GM18520 (cell line): ENCODE measurements at regions not wholly inside any gene's neighbourhood (a gene's known extent, or its start where the extent isn't known, plus 50 kb on each side); places are given as distances from the start of the nearest gene placed in this dataset.
A peak's percentile ranks its signal among the peaks of the same experiment; 100 is the strongest.
"Not testable (repeated sequence)": the region's sequence is repeated elsewhere in the genome, so short reads cannot be mapped to it uniquely, and the experiment has no call there.

Experiments
- ATAC-seq: cut with Tn5 transposase; IDR thresholded peaks from one replicate; pipeline ENCODE4 v1.9.1; 2021; ENCODE audit not compliant: unreplicated experiment

GRCh38 chr4:12956026-12956425 is 528.1 kb downstream of the RAB28 start:
- ATAC-seq = no peak

DNA sequence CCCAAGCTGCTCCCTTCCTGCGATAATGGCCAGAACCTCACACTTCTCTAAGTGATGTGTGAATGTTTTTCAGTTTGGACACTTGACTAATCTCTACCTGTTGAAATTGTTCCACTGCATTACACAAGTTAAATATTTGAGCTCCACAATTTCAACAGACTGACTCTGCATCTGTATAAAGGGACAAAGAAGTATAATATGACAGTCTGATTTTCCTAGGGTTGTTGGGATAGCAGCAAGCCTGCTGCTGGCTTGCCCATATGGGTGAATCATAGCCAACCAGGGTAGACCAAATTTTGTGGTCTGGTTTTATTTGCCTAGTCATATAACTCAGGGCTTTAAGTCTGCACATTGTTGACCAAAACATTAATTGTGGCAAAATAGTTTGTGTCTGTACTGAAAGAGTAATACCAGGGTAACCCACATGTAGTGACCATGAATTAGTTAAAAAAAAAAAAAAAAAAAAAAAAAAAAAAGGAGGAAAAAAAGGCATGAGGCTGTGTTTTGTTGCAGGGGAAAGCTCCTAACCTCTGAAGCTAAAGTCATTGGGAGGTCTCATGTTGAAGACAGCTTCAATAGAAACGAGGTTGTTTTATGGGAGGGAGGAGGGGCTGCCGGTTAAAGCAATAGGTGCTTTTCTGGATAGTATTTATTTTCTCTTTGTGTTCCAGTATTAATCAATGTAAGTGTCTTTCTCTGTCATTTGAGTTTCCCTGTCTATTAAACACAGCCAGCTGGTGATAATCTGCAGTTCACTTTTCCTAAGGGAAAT is 534.2 kb downstream of the RAB28 start:
- no peak for ATAC-seq

GRCh38 chr4:12943069-12943468 is 541.1 kb downstream of the RAB28 start:
- ATAC-seq = no peak

DNA sequence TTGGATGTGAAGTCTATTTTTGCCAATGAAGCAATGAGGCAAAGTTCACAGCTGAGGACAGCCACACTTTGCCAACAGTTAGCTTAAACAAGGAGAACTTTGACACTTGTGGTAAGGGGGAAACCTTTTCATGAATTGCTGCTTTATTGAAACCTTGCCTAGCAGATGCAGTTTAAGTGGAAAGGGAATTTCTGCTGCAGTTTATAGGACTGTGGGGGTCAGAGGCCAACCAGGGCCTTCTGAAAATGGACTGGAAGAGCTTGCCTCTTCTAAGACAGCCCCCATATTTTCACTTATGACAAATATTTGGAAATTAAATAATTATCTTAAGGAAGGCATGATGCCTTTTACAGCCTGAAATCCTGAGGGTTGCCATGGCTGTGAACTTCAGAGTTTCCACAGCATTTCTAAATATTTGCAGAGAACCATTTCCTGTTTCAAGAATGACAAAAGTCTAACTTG is 550.3 kb downstream of the RAB28 start:
- no peak for ATAC-seq

GRCh38 chr4:12932203-12932788 is 551.8 kb downstream of the RAB28 start:
- no peak for ATAC-seq

- no peak for ATAC-seq
Observed at GRCh38 chr4:12929784-12930183, 554.4 kb downstream of the RAB28 start.

- no peak for ATAC-seq
Observed at GRCh38 chr4:12928751-12929150, 555.4 kb downstream of the RAB28 start.

DNA sequence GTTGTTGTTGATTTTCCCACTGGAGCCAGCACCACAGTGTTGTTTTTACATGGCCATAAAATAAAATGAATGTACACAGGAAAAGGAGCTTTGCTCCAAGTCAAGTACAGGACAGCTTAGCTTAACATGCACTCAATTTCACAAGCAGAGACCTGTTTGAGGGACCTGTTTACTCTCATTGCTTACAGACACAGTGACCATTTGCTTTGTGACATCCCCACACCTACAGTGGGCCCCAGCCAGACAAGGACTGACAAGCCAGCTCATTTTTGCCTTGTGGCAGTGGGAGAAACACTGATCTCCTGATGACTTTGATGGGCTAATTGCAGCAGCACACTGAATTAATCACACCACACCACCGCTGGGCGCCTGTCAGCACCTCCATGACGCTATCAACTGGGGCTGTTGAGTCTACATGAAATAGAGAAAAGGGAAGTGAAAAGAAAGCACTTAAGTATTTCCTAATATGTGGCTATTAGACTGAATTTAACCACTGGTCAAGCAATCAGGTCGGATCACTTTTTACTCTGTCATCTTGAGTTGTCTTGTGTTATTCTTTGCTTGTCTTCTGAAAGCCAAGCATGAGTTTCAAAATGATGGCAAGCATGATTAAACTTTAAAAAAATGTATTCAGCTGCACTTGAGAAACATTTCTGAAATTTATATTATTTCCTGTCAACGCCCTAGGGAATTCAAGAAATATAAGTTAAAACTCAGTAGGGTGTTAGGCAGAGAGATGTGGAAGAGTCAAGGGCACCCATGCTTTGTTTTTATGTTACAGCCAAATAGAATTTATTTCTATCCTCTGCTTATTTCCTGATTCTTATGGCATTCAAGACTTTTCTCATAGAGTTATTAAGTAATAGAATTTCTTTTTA is 557.7 kb downstream of the RAB28 start:
- peak; percentile 60 for ATAC-seq

DNA sequence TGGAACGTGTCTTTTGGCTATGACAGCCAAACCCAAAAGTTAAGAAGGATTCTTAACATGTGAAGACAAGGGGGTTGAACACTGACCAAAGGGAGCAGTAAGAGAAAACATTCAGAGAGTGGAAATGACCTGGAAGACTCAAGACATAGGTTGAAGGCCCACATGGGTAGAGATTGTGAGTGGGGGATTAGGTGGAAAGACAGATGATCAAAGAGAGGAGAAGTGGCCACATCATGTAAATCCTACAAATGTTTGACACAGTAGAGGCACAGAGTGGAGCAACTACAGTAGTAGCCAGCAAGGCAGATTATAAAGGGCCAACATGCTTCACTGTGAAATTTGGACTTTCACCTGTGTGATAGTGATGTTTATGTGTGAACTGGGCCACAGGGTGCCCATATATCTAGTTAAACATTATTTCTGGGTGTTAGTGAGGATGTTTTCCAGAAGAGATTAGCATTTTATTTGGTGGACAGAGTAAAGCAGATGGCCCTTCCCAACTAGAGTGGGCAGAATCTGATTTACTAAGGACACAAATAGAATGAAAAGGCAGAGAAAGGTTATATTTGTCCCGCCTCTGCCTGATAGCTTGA is 559.3 kb downstream of the RAB28 start:
- no peak for ATAC-seq

GRCh38 chr4:12924253-12924652 is 559.9 kb downstream of the RAB28 start:
- no peak for ATAC-seq

DNA sequence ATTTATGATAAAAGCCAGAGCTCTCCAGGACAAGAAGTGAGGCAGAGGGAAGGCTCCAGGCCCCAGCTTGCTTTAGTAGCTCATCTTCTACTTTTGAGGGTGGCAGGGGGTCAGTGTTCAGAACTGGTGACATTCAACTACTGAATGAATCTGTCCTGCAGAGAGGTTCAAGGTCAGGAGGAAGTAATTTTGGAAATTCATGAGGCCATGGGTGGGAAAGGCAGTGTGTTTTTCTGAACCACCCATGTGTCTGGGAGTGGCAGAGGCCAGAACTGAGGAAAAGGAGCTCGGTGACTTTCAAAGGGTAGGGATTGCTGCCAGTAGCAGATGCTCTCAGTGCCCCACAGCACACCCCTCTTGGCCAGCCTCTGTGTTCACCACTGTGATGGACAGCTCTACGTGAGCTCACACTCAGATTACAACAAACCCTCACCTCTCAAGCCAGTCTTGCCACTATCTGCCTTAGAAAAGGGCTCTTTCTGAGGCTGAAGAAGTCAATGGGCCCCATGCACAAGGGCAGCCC is 571.2 kb downstream of the RAB28 start:
- no peak for ATAC-seq

GRCh38 chr4:12911750-12912358 is 572.3 kb downstream of the RAB28 start:
- ATAC-seq = no peak

- not testable (repeated sequence) for ATAC-seq
Observed at GRCh38 chr4:12903640-12904039, 580.5 kb downstream of the RAB28 start.

DNA sequence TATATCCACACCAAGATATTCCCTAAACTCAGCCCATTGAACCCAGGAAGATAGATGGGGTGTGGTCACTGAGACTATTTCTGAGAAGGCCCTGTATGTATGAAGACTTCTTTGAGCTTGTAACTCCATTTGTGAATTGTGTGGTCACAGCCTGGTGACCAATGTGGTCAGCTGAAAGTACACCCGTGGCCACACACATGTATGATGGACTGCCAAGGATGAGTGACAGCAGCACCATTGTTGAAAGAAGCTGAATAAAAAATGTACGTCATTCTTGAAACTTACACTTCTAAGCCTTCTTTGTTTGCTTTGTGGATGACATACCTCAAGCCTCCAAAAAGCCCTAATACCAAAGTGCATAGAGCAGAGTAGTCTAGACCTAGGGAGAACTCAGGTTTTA is 581.4 kb downstream of the RAB28 start:
- no peak for ATAC-seq

DNA sequence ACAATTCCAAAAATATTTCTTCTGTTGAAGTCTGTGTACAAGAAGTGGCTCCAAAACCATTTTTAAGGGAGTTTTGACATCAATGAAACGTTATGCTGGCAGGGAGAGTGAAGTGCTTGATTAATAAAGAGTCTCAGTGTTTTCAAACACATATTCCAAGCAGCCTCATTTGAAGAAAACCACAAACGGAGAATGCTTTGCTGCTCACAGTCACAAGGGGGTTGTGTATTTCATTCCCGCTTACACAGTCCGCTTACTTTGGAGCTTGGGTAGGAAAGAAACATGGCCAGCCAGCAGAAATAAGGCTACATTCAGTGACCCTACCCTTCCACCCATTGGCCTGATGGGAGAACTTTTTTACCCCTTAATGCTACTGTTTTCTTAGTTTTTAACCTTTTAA is 586.2 kb downstream of the RAB28 start:
- no peak for ATAC-seq

GRCh38 chr4:12894062-12894461 is 590.1 kb downstream of the RAB28 start:
- no peak for ATAC-seq

- no peak for ATAC-seq
Observed at GRCh38 chr4:12889054-12889453, 595.1 kb downstream of the RAB28 start.

- no peak for ATAC-seq
Observed at GRCh38 chr4:12884846-12885796, 599.0 kb downstream of the RAB28 start.

DNA sequence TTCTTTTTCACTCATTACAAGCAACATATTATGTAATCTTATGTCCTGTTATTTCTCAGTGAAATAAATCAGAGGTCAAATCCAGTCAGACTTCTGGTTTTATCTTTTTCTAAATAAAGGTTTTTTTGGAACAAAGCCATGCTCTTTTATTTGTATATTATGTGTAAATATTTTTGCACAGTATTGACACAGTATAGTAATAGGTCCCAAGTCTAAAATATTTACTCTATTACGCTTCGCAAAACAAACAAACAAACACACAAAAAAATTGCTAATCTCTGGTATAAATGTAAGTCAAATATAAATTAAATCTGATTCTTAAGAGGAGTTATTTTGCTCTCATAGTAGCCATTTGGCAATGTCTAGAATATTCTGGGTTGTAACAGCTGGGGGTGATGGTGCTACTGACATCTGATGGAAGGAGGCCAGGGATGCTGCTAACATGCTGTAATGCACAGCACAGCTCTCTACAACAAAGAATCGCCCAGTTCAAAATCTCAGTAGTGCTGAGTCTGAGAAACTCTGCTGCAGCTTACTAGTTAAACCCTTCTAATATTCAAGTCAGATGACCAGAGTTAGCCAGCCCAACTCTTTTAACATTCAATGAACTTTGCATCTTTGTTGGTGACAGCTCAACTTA is 602.1 kb downstream of the RAB28 start:
- no peak for ATAC-seq
